Stomach (tissue), 8 donors: ENCODE measurements at regions not wholly inside any gene's neighbourhood (a gene's known extent, or its start where the extent isn't known, plus 50 kb on each side); places are given as distances from the start of the nearest gene placed in this dataset.

Source experiments
- DNase-seq, 2 donors: peaks; one replicate each; pipeline versions ENCODE4 v3.0.0 to v3.0.0-alpha.2; 2013 to 2019
- H3K27ac ChIP-seq, 5 donors: fragments of 200-600 bp in 4 of 5; sonication (generic) in 4 of 5; one replicate each; pipeline ENCODE4 v1.5.1; 2013 to 2019; ENCODE audit warnings: mild to moderate bottlenecking in 1 of 5, moderate library complexity in 1 of 5
- H3K27me3 ChIP-seq, 3 donors: fragments of 200-600 bp; sonication (generic); one replicate each; pipeline ENCODE4 v1.5.1; 2017 to 2019; ENCODE audit warnings: mixed run types in 1 of 3
- H3K36me3 ChIP-seq, 4 donors: fragments of 200-600 bp; sonication (generic); 1 replicate in 3 of 4; 2 replicates in 1 of 4; pipeline ENCODE4 v1.5.1; 2016 to 2019
- H3K4me1 ChIP-seq, 4 donors: fragments of 200-600 bp; sonication (generic); one replicate each; pipeline ENCODE4 v1.5.1; 2016 to 2019
- H3K4me3 ChIP-seq, 4 donors: fragments of 200-600 bp; sonication (generic) in 3 of 4; one replicate each; pipeline ENCODE4 v1.5.1; 2016 to 2019; ENCODE audit warnings: mild to moderate bottlenecking in 1 of 4
- H3K9me3 ChIP-seq, 4 donors: fragments of 200-600 bp; sonication (generic); one replicate each; pipeline ENCODE4 v1.5.1; 2016 to 2019
- EP300 ChIP-seq: sonication (generic); formaldehyde crosslinking; IDR thresholded peaks from one replicate; pipeline ENCODE4 v1.6.1; 2017; ENCODE audit warnings: antibody characterized with exemption
- POLR2A ChIP-seq, 4 donors: fragments of 450-650 bp; IDR thresholded peaks; one replicate each; pipeline ENCODE4 v1.6.1; 2016; ENCODE audit warnings: antibody characterized with exemption in 4 of 4, control low read depth in 2 of 4, mild to moderate bottlenecking in 1 of 4, moderate library complexity in 1 of 4
- POLR2AphosphoS5 ChIP-seq, 3 donors: sonication (generic); formaldehyde crosslinking; IDR thresholded peaks; one replicate each; pipeline ENCODE4 v1.6.1; 2016; ENCODE audit warnings: antibody characterized with exemption in 3 of 3
- WGBS, 5 donors: extraction: QIAGEN DNeasy Blood & Tissue Kit in 3 of 5; methylation state at CpG; one replicate each; pipeline versions ENCODE4 v1.1.5 to v1.1.7; 2013 to 2018; 5-methylcytosine and 5-hydroxymethylcytosine counted together
- intact Hi-C: fragments of 100-400 bp; cut with DNase I; formaldehyde crosslinking; loops from one replicate; pipeline ENCODE4 v1.15.1; 2023; ENCODE audit warnings: low total_unique reads
- TF ChIP-seq, protein P1 (sequence below), 7 experiments: fragments of 450-650 bp in 4 of 7; fragments of 200-600 bp in 3 of 7; sonication (generic) in 3 of 7; IDR thresholded peaks; one replicate each; pipeline ENCODE4 v1.5.1; 2016 to 2019; ENCODE audit warnings: antibody characterized with exemption in 7 of 7, control low read depth in 2 of 7, mild to moderate bottlenecking in 1 of 7
- donor health status: healthy with polysubstance abuse.
- donor health status: Bipolar disorder and iron deficiency.
- donor health status: healthy.

DNA sequence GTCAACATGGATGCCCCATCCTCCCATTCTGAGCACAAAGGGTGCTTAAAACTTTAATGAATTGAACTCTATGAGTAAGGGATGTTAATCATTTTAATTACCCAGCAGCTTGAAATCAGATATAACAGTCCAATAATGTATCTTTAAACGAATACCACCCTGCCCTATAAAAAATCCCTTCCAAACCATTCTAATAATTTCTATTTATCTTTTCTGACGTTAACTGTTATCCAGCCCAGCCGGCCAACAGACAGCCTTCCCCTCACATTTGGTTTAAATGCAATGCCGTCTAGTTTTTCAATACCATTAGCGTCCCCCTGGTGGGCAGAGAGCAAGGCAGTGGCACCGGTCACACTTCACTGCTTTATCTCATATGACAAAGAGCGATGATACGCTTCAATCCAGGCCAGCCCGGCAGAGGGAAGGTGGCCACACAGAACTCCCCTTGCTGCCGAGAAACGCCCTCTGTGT lies 402.2 kb upstream of the ZNF507 start:
- Histone ChIP-seq H3K9me3 (no peaks in the 10 kb centered on the region), H3K27me3 (no peaks in the 10 kb centered on the region), H3K27ac (no peak overlapping the region), H3K4me1 (no peaks in the 10 kb centered on the region), H3K4me3 (no peak overlapping the region), H3K36me3 (no peaks in the 10 kb centered on the region)
- TF ChIP-seq POLR2AphosphoS5 (IDR thresholded peaks at IDR 0.05) = no peak
- no peak for TF ChIP-seq EP300
- TF ChIP-seq POLR2A (IDR thresholded peaks at IDR 0.05) = no peak
- TF ChIP-seq, protein P1, sequence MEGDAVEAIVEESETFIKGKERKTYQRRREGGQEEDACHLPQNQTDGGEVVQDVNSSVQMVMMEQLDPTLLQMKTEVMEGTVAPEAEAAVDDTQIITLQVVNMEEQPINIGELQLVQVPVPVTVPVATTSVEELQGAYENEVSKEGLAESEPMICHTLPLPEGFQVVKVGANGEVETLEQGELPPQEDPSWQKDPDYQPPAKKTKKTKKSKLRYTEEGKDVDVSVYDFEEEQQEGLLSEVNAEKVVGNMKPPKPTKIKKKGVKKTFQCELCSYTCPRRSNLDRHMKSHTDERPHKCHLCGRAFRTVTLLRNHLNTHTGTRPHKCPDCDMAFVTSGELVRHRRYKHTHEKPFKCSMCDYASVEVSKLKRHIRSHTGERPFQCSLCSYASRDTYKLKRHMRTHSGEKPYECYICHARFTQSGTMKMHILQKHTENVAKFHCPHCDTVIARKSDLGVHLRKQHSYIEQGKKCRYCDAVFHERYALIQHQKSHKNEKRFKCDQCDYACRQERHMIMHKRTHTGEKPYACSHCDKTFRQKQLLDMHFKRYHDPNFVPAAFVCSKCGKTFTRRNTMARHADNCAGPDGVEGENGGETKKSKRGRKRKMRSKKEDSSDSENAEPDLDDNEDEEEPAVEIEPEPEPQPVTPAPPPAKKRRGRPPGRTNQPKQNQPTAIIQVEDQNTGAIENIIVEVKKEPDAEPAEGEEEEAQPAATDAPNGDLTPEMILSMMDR (IDR thresholded peaks at IDR 0.05) = no peak
- intact Hi-C loops = no loop called here
- DNase-seq = no peak
- WGBS, 5 donors = 29 to 49% (median 40%) methylated on average over 11 of the region's 11 CpGs

GRCh38 chr19:31943778-31944177 lies 401.6 kb upstream of the ZNF507 start:
- H3K4me3 ChIP-seq = no peak overlapping the region
- no peaks in the 10 kb centered on the region for H3K36me3 ChIP-seq
- no peak for DNase-seq
- intact Hi-C loops = no loop called here
- no peaks in the 10 kb centered on the region for H3K27me3 ChIP-seq
- TF ChIP-seq, protein P1 (IDR thresholded peaks at IDR 0.05) = no peak
- TF ChIP-seq POLR2A (IDR thresholded peaks at IDR 0.05) (no peak), POLR2AphosphoS5 (IDR thresholded peaks at IDR 0.05) (no peak), EP300 (no peak)
- H3K27ac ChIP-seq = no peak overlapping the region
- no peaks in the 10 kb centered on the region for H3K9me3 ChIP-seq
- WGBS, 5 donors = 35 to 52% (median 40%) methylated on average over 11 of the region's 11 CpGs
- H3K4me1 ChIP-seq = no peaks in the 10 kb centered on the region

GRCh38 chr19:31944326-31944725 lies 401.1 kb upstream of the ZNF507 start:
- TF ChIP-seq EP300 (no peak), POLR2A (IDR thresholded peaks at IDR 0.05) (no peak), POLR2AphosphoS5 (IDR thresholded peaks at IDR 0.05) (no peak)
- TF ChIP-seq, protein P1 (IDR thresholded peaks at IDR 0.05) = no peak
- Histone ChIP-seq H3K27me3 (no peaks in the 10 kb centered on the region), H3K4me1 (no peaks in the 10 kb centered on the region), H3K27ac (no peak overlapping the region), H3K9me3 (no peaks in the 10 kb centered on the region), H3K4me3 (no peak overlapping the region), H3K36me3 (no peaks in the 10 kb centered on the region)
- WGBS, 5 donors = 73 to 89% (median 77%) methylated on average over 3 of the region's 3 CpGs
- no peak for DNase-seq
- intact Hi-C loops = no loop called here

- no peaks in the 10 kb centered on the region for H3K4me1 ChIP-seq
- no peaks in the 10 kb centered on the region for H3K27me3 ChIP-seq
- DNase-seq = no peak
- TF ChIP-seq POLR2A (IDR thresholded peaks at IDR 0.05) = no peak
- no peak for TF ChIP-seq EP300
- no peak for TF ChIP-seq POLR2AphosphoS5 (IDR thresholded peaks at IDR 0.05)
- TF ChIP-seq, protein P1 (IDR thresholded peaks at IDR 0.05) = no peak
- no peaks in the 10 kb centered on the region for H3K9me3 ChIP-seq
- no peak overlapping the region for H3K27ac ChIP-seq
- no peak overlapping the region for H3K4me3 ChIP-seq
- intact Hi-C loops = no loop called here
- 28 to 58% (median 37%) methylated on average over 3 to 4 of the region's 4 CpGs for WGBS, 5 donors
- no peaks in the 10 kb centered on the region for H3K36me3 ChIP-seq
Observed at GRCh38 chr19:31946491-31946890, 398.9 kb upstream of the ZNF507 start.
